ENCODE measurements at regions not wholly inside any gene's neighbourhood (a gene's known extent, or its start where the extent isn't known, plus 50 kb on each side); places are given as distances from the start of the nearest gene placed in this dataset.
A peak's percentile ranks its signal among the peaks of the same experiment; 100 is the strongest.

DNA sequence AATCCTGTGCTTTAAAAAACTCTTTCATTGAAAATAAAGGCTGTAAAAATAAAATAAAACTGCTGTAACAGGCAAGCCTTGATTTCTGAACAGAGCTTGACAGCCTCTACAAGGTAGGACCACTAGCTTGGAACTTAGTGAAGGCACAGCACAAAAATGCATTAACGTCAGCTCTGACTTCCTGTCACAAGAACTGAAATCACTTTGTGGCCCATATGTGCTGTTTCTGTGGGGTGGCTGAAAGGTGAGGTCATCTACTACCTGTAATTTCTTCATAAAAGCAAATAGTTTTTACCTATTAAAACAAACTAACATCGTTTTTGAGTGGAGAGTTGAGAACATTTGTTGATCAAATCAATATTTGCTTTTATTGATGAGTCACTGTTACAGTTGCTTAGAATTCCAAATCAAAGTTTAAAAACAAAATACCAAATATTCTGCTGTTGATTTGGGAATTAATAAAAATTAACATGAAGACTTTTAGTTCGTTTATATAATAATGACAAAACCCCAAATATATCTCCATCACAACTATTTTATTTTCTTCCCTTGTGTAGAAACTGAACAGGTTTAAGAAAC lies 1034.1 kb downstream of the MCTP2 start:
- no peak for DNase-seq

DNA sequence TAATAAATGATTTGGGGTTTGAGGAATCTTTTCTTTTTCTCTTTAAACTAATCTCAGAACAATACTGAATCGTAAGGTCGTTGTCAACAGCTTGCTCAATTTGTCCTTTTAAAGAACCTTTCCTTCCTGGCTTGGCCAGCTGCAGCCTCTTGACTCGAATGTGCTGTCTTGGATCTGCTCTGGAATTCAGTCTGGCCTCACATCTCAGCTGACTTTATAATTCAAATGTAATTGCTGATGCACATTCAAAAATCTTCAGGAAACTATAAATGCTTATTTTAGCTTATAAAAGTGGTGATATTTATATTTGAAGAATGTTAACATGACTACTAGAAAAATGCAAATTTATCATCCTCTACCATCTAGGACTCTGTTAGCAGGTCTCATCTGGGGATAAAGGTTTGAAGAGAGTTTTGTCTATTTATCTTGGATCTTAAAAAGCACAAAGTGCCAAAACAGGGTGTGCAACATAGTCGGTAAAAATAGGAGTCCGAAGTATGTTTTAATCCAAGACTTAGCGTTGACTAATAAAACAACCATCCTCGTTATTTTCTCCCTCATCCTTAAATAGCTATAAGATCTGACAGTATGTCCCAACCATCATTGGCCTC lies 1035.2 kb downstream of the MCTP2 start:
- DNase-seq, result no peak

DNA sequence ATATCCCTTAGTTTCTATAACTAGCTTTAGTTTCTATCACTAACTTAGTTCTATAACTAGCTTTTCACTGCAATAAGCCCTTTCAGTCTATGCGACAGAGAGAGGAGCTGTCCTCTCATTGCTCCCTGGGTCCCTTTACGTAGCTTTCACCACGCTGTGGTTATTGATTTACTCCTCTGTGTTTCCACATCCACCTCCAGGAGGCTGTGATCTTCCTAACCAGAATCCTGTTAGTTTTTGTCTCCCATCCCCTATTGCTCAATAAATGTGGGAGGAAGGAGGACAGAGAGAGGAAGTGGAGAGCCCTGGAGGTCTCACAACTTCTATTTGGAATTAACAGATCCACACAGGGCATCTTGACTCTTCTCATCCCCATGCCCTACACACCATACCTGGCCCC lies 1036.1 kb downstream of the MCTP2 start:
- no peak for DNase-seq

DNA sequence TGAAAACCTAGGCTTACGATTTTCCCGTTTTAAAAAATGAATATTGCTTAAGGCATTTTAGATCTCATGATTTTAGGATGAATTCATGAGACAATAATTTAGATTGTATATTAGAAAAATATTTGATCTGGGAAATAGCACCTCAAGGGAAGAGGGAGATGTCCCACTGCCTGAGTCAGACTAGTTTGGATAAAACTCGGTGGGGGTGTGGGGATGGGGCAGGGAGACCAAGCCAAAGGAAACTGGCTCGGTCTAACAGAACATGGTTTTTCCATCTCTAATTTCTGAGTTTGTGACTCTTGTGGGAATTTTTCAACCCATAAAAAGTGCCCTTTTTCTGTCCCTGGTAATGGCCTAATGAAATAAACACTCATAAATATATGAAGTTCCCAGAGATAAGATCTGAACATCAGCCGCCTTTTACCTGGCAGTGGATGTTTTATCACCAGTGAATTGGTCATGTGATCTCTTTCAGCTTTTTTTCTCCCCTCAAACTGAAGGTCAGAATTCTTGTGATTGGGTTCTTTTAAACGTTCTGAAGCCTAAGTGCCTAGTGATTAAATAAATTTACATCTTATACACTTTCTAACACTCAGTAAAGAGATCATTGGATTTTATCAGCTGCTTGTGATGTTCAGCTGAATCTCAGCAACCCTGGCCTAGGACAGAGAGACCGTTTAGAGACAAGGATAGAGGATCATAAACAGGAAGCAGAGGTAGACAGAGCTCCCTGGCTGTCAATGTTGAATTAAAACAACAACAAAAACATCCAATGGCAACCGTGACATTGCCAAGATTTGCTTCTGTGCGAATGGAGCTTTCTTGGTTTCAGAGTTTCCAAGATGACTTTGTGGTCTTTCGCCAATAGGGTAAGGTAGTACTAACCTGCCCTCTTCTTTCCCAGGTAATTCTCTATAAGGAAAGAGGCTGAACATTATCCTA lies 1038.2 kb downstream of the MCTP2 start:
- DNase-seq, result no peak

DNA sequence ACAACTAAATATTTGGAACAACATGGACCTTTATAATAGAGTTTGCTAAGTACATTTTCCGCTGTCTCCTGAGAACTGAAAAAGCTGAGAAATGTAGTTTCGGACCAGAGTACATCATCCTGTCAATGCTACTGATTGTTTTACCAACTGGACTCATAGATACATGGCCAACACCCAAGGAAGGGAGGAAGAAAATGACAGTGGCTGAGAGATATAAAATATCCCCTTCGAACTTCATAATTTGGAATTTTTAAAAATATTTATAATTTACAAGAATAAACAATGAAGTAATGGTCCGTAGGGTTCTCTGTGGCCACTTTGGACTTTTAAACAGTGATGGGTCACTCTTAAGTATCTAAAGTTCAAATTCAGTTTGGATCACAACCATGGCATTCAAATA lies 1042.7 kb downstream of the MCTP2 start:
- no peak for DNase-seq

DNA sequence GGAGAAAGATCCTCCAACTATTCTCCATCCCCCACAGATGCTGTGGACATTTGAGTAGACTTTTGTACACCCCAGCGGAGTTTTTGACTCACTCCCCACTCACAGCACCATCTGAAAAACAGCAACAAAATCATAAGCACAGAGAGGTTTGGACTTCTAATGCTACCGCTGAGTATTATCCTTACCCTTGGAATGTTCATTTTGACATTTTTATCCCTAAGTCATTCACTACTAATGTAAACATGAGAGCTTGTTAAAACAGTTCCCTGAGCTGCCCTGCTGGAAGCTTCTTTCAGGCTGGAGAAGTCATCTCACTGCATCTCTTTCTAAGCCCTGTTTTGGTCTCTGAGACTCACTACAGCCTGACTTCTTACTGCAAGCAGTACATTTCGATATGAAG lies 1045.9 kb downstream of the MCTP2 start:
- no peak for DNase-seq

DNA sequence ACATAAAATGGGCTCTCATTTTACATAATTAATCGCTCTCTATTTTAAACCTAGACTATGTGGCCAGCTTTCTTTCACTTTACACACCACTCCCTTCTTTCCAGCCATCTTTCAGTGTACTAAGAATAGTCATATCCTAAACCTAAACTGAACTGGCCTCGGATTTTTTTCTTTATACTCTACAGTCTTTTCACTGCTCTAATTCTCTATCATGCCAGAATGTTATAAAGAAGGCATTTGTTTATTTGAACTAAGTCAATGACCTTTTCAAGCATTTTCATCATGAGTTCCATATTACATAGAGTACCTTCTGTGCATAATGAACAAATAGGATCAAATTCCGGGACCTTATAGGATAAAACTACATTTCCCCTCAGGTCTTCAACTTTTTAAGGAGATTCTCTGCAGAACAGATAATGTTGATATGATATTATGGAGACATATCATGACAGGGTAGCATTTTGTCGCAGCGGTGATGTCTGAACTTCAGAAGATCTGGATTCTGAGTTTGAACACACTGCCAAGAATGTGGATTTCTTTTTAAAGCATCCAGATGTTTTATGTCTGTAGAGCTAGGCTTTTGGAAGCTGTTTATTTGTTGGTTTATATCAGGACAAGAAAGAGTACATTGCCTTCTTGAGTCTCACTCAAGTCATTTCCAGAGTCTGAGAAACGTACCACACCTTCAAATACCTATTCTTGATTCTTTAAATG lies 1047.3 kb downstream of the MCTP2 start:
- DNase-seq, result no peak

DNA sequence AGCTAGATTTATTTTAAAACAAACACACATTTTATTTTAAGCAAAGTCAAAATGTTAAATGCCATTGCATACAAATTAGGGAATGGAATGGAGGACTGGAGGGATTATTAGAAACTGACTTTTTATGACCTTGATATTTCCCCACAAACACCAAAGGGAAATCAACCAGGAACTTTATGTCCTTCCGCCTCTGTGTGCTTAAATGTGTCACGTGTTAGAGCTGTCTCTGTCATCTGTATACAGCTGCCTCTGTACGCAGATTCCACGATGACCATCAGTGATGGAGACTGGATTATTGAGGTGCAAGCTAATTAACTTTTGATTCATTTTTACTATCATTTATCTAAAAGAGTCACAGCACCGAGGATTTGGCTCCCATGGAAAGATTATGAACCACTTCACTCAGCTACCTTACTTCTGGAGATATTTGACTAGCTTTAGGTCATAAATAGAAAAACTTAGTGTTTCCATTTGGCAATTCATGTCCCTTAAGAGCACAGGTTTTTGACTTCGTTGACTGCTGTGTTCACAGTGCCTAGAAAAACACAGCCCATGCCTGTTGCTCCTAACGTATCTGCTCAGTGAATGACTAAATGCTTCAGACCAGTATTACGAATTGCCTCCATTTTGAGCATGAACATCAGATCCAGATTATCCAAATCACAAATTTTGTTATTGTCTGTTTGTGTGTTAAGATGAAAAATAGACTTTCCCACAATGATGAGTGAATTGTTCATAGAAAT lies 1048.1 kb downstream of the MCTP2 start:
- no peak for DNase-seq

DNA sequence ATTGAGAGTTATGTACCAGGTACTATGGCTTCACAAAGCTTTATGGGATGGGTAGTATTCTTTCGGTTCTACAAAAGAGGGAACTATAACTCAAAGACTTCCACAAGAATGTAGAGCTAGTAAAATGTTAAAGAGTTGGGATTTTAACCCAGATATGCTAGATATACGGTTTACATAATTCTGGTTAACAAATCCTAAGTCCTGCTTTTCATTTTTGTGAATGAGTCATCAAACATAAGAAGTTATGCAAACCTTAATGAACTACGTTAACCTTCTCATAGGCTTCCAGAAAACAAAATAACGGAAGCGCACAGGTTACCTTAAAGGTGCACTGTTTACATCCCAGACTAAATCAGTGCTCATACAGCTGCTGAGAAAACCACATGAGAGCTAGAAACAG lies 1049.3 kb downstream of the MCTP2 start:
- DNase-seq, result no peak

DNA sequence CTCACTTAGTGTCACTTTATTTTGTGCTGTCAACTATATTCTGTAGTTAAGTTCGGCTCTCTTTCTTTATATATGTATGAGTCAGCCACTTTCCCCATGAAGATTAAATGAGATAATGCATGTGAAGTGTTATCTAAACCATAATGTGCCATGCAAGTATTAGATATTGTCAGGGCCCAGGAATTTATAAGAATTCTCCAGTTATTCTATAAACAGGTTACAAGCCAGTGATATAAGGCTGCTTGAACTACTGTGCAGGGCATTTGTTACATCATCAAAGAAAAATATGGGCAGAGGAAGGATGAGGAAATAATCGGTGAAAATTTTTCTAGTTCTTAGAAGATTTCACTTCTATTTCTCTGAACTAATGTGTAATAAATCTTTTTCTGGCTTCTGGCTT lies 1049.0 kb upstream of the NR2F2 start:
- no peak for DNase-seq

DNA sequence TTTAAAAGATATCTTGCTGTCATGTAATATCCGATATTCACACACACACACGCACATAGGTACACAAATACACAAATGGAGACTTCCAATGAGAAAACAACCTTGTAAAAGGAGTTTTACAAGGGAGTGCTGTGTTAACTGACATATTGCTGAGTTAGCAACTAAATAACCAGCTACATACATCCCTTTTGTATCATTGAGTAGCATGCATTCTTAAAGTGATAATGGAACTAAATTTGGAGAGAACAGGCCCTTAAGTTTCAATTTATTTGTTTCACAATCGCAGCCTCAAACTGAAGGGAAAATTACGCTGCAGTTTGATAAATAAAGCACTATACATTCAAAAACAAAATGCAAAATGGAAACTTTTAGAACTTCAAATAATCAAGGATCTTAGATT lies 1046.0 kb upstream of the NR2F2 start:
- no peak for DNase-seq

DNA sequence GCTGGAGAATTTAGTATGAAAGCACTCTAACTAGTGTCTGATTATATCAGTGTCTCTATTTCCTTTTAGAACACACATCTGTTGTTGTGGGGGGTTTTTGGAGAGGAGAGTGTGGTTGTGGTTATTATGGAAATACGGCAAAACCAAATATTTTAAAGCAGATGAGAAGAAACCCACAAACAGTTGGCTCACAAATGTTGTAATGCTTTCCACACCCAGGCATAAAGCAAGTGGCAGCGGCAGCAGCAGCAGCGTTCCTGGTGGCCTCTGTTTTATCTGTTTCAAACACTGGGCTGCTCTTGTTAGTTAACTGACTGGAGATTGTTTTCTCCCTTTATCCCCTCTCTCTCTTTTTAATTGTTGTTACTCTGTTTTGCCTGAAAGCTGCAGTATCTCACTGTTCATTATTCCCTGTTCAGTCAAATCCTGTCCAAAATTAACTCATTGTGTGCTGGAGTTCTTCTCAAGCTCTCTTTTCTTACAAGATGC lies 1045.5 kb upstream of the NR2F2 start:
- DNase-seq, result no peak

DNA sequence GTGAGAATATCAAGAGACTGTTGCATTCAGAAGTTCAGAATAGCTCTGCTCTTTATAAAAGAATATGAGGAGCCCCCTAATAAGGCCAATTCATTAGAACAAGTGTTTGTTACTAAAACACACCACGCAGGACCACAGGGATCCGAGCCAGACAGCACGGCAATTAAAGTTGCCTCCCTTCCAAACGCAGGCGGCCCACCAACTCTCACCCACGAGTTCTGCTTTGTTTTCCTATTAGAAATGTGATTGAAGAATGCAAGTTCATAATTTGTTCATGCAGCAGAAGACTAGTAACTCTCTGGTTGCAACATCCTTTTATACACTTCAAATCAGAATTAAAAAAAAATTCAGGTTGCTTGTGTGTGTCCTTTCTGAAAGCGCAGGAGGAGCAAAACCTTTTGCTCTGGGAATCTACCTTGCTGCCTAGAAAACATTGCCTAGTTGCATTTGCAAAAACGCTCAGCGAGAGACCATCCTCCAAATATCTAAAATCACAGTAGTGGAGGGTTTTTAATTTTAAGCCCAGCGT lies 1044.1 kb upstream of the NR2F2 start:
- DNase-seq, result no peak

DNA sequence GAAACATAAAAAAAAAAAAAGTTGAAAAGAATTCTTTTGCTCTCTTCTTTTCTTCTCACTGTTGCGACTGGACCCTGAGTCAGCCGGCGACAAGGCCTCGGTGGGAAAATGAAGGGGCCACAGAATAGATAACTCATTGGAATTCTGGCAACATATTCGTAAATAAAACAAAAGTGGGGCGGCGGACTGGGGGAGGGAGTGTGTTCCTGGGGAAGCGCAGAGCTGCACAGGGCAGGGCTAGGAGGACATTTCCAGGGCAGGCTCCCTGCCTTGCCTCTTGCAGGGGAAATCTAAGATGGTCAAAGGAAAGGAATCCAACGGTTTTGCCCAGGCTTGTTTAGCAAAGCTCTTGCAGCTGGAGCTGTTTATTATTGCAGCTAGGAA lies 1042.8 kb upstream of the NR2F2 start:
- DNase-seq, result no peak

DNA sequence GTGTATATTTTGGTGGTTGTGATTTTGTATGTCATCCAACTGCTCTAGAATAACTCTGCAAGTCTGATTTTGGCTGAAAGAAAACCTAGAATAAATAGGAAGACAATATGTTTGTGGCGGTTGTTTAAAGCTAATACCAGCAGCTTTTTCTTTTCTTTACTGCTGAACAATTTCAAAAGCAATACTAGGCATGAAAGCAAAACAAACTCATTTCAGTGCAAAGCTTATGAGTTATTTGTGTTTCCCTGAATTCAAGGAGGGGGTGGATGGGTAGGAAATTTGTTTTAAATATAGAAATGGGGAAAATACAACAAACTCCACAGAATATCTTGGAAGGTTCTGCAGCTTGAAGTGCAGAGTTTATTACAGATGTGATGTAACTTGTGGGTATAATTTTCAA lies 1041.9 kb upstream of the NR2F2 start:
- no peak for DNase-seq

DNA sequence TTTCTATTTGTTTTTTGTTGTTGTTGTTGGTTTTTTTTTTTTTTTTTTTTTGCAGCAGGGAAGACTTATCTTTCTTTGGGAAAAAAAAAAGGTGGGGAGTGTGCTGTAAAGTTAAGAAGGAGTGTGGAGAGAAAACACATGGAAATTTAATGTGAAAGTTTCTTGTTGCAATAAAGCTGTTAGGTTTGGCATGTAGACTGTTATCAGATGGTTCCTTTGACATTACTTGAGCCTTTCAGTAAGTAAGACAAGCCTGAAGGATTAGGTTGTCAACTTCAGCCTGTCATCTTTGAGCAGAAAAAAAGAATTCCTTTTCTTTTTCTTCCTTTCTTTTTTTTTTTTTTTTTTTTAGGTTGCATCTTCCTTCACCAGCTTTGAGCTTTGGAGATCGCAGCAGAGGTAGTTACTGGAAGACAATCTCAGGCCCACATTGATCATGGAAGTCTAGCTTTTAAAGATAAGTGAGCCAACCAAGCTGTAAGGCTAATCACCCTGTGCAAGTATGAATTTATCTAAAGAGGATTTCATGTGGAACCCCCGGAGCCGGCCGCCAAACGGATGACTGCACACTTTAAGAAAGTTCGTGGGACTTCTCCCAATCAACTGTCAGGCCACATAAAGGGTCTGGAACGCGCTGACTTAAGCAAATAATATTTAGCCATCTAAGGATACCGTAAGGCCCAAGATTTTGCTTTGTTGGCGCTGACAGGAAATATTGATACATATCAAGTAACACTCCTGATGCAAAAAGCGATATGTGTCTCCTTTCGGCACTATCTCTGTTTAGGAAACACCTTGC lies 1040.1 kb upstream of the NR2F2 start:
- no peak for DNase-seq

DNA sequence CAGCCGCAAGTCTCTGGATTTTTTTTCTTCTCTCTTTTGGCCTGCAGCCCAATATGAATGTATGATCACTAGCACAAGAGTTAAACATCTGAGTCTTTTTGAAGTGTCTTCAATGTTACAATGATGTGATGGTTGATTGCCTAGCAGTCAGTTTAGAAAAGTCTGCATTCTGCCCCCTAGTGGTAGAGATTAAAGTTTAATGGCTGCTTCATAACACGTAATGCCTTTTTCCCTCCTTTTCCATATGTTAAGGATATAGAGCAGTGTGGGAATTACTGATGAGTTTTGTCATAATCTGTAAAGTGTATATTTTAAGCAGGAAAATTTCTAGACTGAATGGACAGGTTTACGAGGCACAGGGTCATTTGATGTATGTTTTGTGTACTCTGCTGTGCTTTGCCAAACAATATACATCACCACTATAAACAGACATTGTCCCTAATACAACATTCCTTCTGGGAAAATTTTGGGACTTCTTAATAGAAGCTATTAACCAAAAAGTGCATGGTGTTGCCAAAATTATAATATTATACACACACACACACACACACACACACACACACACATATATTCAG lies 1038.5 kb upstream of the NR2F2 start:
- DNase-seq, result peak; percentile 44 to 71 (median 54)

DNA sequence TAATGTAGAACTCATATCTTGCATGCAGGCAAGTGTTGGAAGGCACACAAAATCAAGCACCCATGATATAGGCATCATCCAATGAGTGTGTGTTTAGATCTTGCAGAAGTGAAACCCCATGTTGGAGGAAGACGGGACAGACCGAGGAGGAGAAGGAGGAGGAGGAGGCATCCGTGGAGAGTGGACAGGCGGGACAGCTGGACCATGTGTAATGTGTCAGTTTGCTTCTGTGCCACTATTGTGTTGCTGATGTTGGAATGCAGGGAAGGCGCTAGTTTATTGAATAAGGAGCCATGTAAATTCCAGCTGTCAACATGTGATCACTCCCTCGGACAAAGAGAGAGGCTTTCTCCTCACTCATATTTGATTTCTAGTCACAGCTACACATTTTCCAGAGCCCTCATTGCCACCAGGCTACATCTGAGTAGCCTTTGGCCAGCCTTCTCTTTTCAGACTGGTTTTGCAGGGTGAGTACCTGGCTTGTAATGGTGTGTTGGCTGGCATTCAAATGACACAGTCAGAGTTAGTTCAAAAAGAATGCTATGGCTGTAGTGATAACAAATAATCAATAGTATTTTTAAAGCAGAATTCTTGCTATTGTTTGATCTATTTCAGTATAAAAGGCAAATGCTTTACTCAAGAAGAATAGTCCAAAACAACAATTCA lies 1037.6 kb upstream of the NR2F2 start:
- DNase-seq, result no peak

DNA sequence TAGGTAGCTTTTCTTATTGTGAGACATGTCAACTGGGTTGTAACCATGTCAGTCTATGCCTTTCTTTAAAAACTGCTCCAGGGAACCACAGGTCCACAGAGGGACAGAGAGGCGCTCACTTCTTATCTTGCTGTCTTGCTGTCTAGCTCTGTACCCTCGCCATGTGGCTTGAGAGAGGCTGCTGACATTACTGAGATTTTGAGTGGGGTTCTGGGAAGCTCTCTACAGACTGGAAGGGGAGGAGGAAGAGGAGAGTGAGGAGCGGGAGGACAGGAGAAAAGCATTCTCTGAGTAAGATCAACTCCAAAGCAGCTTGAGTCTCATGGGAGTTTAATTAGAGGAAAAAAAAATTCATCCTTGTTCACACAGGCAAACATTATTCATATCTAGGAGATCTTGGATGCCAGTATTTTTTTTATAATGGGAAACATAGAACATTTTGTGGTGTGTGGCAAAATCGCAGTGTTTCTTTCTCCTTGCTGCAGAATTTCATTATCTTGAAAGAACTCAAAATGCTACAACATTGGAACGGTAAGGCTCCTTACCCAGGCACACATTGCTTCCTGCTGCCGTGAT lies 1037.0 kb upstream of the NR2F2 start:
- DNase-seq, result no peak

DNA sequence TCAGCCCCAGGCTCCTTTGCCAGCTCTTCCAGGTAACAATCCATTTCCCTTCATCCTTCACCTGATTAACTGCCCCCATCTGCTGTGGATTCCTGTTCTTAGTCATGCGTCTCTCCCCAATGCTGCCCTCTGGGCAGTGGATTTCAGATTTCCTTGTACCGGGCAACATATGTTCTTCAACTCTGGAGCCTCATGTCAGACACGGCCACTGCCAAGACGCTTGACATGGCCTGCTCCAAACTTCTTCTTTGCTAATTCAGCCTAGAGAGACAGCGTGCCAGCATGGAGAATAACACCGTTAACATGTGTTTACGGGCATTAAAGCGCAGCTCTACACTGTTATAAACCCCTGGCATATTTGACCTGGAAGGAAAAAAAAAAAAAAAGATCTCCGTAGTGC lies 1035.1 kb upstream of the NR2F2 start:
- no peak for DNase-seq
